GM23248 (cell line): ENCODE measurements at regions not wholly inside any gene's neighbourhood (a gene's known extent, or its start where the extent isn't known, plus 50 kb on each side); places are given as distances from the start of the nearest gene placed in this dataset.

ENCODE experiments used
- EZH2 ChIP-seq: fragments of 200-600 bp; sonication (generic); IDR thresholded peaks from 2 replicates; pipeline ENCODE4 v1.6.1; 2018; ENCODE audit warnings: antibody characterized with exemption, mild to moderate bottlenecking; ENCODE audit not compliant: insufficient read depth, poor library complexity, severe bottlenecking
- EZH2phosphoT487 ChIP-seq: fragments of 200-600 bp; sonication (generic); IDR thresholded peaks from 2 replicates; pipeline ENCODE4 v1.6.1; 2018; ENCODE audit warnings: antibody characterized with exemption, moderate library complexity, mild to moderate bottlenecking, low read depth; ENCODE audit not compliant: insufficient read depth

DNA sequence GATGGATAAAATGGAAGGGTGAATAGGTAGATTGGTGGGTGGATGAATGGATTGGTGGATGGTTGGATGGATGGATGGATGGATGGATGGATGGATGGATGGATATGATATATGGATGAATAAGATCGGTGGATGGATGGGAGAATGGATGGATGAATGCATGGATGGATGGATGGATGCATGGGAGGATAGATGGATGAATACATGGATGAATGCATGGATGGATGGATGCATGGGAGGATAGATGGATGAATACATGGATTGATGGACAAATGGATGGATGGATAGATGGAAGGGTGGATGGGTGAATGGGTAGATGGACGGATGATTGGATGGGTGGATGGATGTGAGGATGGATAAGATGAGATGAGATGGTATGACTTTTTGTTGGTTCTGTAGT, 95.7 kb upstream of the DUSP22 start:
- TF ChIP-seq EZH2: no peak
- TF ChIP-seq EZH2phosphoT487: no peak
